ENCODE measurements at regions not wholly inside any gene's neighbourhood (a gene's known extent, or its start where the extent isn't known, plus 50 kb on each side); places are given as distances from the start of the nearest gene placed in this dataset.

- Mint-ChIP-seq H3K9me3 (ENCODE audit: unreplicated experiment) (peaks cover 2% of the 10 kb centered on the region), H3K27me3 (ENCODE audit: unreplicated experiment) (peaks cover 3% of the 10 kb centered on the region), H3K36me3 (ENCODE audit: unreplicated experiment) (no peaks in the 10 kb centered on the region), H3K27ac (ENCODE audit: unreplicated experiment) (no peak overlapping the region), H3K4me3 (ENCODE audit: unreplicated experiment) (no peak overlapping the region), H3K4me1 (ENCODE audit: low read depth, unreplicated experiment) (no peaks in the 10 kb centered on the region)
- no peak for DNase-seq
- no peak for TF ChIP-seq CTCF (IDR thresholded peaks at IDR 0.05; ENCODE audit: partially characterized antibody, unreplicated experiment)
Observed at GRCh38 chr21:15256996-15257395, 192.2 kb upstream of the NRIP1 start.

DNA sequence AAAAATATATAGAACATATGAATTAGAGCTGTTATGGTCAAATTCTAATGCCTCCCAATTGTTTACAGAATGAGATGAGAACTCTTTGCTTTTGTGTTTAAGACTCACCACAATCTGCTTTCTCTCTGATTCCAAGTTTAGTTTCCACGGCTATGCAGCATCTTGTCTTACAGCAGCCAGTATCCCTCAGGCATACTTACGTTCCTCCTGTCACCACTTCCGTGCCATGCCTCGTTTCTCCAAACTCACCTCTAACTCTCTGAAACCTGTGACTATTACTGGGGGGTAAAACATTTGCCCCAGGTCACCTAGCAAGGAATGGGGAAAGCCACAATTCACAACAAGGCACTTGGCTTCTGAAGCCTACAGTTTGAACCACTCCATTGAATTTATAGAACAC is 192.8 kb upstream of the NRIP1 start:
- Mint-ChIP-seq H3K4me1 (ENCODE audit: low read depth, unreplicated experiment) (no peaks in the 10 kb centered on the region), H3K36me3 (ENCODE audit: unreplicated experiment) (no peaks in the 10 kb centered on the region), H3K9me3 (ENCODE audit: unreplicated experiment) (peaks cover 2% of the 10 kb centered on the region), H3K27me3 (ENCODE audit: unreplicated experiment) (peaks cover 3% of the 10 kb centered on the region), H3K27ac (ENCODE audit: unreplicated experiment) (no peak overlapping the region), H3K4me3 (ENCODE audit: unreplicated experiment) (no peak overlapping the region)
- TF ChIP-seq CTCF (IDR thresholded peaks at IDR 0.05; ENCODE audit: partially characterized antibody, unreplicated experiment), result no peak
- no peak for DNase-seq

DNA sequence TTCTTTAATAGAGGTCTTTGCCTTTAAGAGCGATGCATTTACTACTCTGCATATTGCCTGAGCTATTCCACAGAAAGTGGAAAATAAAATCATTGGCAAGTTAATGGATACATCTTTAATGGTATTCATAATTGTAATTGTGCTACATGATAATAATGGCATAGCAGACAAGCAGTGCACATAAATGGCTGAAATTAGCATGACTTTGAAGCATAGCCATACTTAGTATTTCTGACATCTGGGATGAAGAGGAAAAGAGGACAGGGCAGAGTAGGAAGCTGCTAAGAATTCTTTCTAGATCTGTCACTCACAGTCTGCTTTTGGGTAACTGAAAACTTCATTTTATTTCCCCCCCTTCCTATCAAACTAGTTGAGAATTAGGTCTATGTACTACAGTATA is 195.0 kb upstream of the NRIP1 start:
- TF ChIP-seq CTCF (IDR thresholded peaks at IDR 0.05; ENCODE audit: partially characterized antibody, unreplicated experiment), result no peak
- no peak for DNase-seq
- Mint-ChIP-seq H3K9me3 (ENCODE audit: unreplicated experiment) (peaks cover 2% of the 10 kb centered on the region), H3K36me3 (ENCODE audit: unreplicated experiment) (no peaks in the 10 kb centered on the region), H3K4me1 (ENCODE audit: low read depth, unreplicated experiment) (no peaks in the 10 kb centered on the region), H3K27ac (ENCODE audit: unreplicated experiment) (no peak overlapping the region), H3K27me3 (ENCODE audit: unreplicated experiment) (peaks cover 1% of the 10 kb centered on the region), H3K4me3 (ENCODE audit: unreplicated experiment) (no peak overlapping the region)

GRCh38 chr21:15260604-15261003 is 195.8 kb upstream of the NRIP1 start:
- no peak for TF ChIP-seq CTCF (IDR thresholded peaks at IDR 0.05; ENCODE audit: partially characterized antibody, unreplicated experiment)

DNA sequence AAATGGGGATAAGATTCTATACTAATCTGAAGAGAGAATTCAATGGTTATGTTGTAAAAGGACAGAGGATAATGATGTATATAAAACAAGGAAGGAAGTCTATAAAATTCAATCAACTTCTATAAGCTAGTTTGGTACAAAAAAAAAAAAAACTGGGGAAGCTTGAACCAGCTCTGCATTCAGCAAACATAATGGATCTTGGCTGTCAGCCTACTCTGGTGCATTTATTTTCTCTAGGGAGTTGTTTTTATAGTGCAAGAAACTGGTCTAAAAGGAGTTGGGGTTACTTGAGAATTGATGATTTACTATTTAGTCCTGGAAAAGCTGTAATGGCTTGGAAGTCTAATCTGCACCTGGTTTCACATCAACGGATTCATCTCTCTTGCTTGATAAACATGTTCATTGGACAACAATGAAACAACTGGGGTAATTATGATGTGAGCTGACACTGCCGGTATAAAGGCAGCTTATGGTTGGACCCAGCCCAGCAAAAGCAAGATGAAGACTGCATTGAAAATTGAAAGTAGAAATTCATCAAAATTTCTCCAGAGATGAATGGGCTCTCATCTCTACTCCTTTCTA is 199.4 kb upstream of the NRIP1 start:
- peaks cover 2% of the 10 kb centered on the region for H3K9me3 Mint-ChIP-seq (ENCODE audit: unreplicated experiment)
- no peak for DNase-seq
- TF ChIP-seq CTCF (IDR thresholded peaks at IDR 0.05; ENCODE audit: partially characterized antibody, unreplicated experiment), result no peak
- H3K4me1 Mint-ChIP-seq (ENCODE audit: low read depth, unreplicated experiment), result no peaks in the 10 kb centered on the region
- no peak overlapping the region for H3K27ac Mint-ChIP-seq (ENCODE audit: unreplicated experiment)
- peaks cover 1% of the 10 kb centered on the region for H3K27me3 Mint-ChIP-seq (ENCODE audit: unreplicated experiment)
- no peak overlapping the region for H3K4me3 Mint-ChIP-seq (ENCODE audit: unreplicated experiment)
- no peaks in the 10 kb centered on the region for H3K36me3 Mint-ChIP-seq (ENCODE audit: unreplicated experiment)

More at GRCh38 chr21:15260604-15261003, 195.8 kb upstream of the NRIP1 start:
- no peak for DNase-seq
- H3K4me1 Mint-ChIP-seq (ENCODE audit: low read depth, unreplicated experiment), result no peaks in the 10 kb centered on the region
- no peak overlapping the region for H3K27ac Mint-ChIP-seq (ENCODE audit: unreplicated experiment)
- no peaks in the 10 kb centered on the region for H3K36me3 Mint-ChIP-seq (ENCODE audit: unreplicated experiment)
- no peak overlapping the region for H3K4me3 Mint-ChIP-seq (ENCODE audit: unreplicated experiment)
- peaks cover 2% of the 10 kb centered on the region for H3K9me3 Mint-ChIP-seq (ENCODE audit: unreplicated experiment)
- H3K27me3 Mint-ChIP-seq (ENCODE audit: unreplicated experiment), result peaks cover 1% of the 10 kb centered on the region

All from glutamatergic neuron (in vitro differentiated cells).